GM13977 (cell line): ENCODE measurements at regions not wholly inside any gene's neighbourhood (a gene's known extent, or its start where the extent isn't known, plus 50 kb on each side); places are given as distances from the start of the nearest gene placed in this dataset.

Experiments used
- DNase-seq: peaks from one replicate; pipeline ENCODE4 v3.0.0; 2012; ENCODE audit warnings: low spot score
- in situ Hi-C: fragments of 300-500 bp; cut with MboI; formaldehyde crosslinking; loops from one replicate; pipeline ENCODE4 v1.12.0; 2022; ENCODE audit warnings: low sequenced_read_pairs, low pct_unique_long_range_greater_than_20kb, mixed read lengths, inconsistent platforms; ENCODE audit not compliant: unreplicated experiment
- TF ChIP-seq, protein P1 (sequence below): IDR thresholded peaks from 2 replicates; pipeline ENCODE4 v1.5.1; 2012; ENCODE audit warnings: mild to moderate bottlenecking, control low read depth; ENCODE audit not compliant: insufficient read depth; ENCODE audit errors: extremely low read depth, missing control alignments

DNA sequence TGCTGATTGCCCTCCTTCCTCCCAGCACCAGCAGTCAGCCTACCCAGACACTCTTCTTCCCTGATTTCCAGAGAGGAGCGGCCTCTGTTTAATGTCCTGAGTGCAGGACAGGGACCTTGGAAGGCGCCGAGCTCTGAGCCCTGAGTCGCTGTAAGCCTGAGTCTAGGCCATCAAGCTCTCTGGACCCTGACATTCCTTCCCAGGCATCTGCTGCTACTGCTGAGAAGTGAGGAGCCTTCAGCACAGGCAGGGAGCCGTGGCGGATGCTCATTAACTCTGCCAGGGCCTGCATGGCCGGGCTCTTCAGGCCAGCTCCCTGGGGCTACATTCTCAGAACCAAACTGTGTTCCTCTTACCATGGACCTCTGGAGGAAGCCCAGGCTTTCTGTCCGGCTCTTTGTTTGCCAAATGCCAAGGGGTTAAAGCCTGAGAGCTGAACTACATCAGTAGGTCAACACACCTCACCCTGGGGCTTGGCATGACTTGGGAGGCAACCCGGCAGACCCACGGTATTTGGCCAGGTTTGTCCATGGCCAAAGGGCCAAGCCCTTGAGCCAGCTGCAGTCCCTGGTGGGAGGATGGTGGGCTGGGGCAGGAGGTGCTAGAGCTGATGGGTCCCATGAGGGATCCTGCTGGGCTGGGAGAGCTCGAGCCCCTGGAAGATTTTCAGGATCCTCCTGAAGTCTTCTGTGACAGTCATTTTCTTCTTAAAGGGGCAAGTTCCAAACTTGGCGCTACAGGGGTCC lies 721.4 kb downstream of the BRD1 start:
- no peak for DNase-seq
- in situ Hi-C loops = no loop called here
- TF ChIP-seq, protein P1, sequence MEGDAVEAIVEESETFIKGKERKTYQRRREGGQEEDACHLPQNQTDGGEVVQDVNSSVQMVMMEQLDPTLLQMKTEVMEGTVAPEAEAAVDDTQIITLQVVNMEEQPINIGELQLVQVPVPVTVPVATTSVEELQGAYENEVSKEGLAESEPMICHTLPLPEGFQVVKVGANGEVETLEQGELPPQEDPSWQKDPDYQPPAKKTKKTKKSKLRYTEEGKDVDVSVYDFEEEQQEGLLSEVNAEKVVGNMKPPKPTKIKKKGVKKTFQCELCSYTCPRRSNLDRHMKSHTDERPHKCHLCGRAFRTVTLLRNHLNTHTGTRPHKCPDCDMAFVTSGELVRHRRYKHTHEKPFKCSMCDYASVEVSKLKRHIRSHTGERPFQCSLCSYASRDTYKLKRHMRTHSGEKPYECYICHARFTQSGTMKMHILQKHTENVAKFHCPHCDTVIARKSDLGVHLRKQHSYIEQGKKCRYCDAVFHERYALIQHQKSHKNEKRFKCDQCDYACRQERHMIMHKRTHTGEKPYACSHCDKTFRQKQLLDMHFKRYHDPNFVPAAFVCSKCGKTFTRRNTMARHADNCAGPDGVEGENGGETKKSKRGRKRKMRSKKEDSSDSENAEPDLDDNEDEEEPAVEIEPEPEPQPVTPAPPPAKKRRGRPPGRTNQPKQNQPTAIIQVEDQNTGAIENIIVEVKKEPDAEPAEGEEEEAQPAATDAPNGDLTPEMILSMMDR = no peak

- in situ Hi-C loops = no loop called here
- TF ChIP-seq, protein P1 = no peak
- DNase-seq = no peak
Measured at GRCh38 chr22:49104434-49104833, 723.2 kb downstream of the BRD1 start.

GRCh38 chr22:49103314-49104059 lies 724.2 kb downstream of the BRD1 start:
- in situ Hi-C loops = no loop called here
- TF ChIP-seq, protein P1 = no peak
- no peak for DNase-seq

- DNase-seq = no peak
- TF ChIP-seq, protein P1 = no peak
- in situ Hi-C loops = no loop called here
Measured at GRCh38 chr22:49102367-49102766, 725.3 kb downstream of the BRD1 start.

GRCh38 chr22:49101873-49102272 lies 725.8 kb downstream of the BRD1 start:
- TF ChIP-seq, protein P1 = no peak
- DNase-seq = no peak

GRCh38 chr22:49101225-49101624 lies 726.4 kb downstream of the BRD1 start:
- in situ Hi-C loops = no loop called here
- DNase-seq = no peak
- TF ChIP-seq, protein P1 = no peak

More at GRCh38 chr22:49101873-49102272, 725.8 kb downstream of the BRD1 start:
- in situ Hi-C loops = no loop called here
